Keratinocyte (primary cell): ENCODE measurements at regions not wholly inside any gene's neighbourhood (a gene's known extent, or its start where the extent isn't known, plus 50 kb on each side); places are given as distances from the start of the nearest gene placed in this dataset.

Experiments used
- DNase-seq: peaks from one replicate; pipeline ENCODE4 v3.0.0-alpha.2; 2011; ENCODE audit warnings: low read depth, missing footprints, low spot score
- FAIRE-seq: peaks from 2 replicates; lab custom pipeline; 2011; peaks lifted over from hg19 to GRCh38; lab: Jason Lieb, UNC
- H2AFZ ChIP-seq: 2 replicates; pipeline ENCODE4 v1.6.0; 2012; ENCODE audit warnings: low read length, control low read depth, inconsistent platforms; ENCODE audit not compliant: control insufficient read depth
- H3K27ac ChIP-seq: 2 replicates; pipeline ENCODE4 v1.5.1; 2011; ENCODE audit warnings: low read length; ENCODE audit not compliant: control insufficient read depth, insufficient read depth
- H3K27me3 ChIP-seq: 3 replicates; pipeline ENCODE4 v1.6.0; 2011; ENCODE audit warnings: low read length; ENCODE audit not compliant: control insufficient read depth, insufficient read depth; ENCODE audit errors: extremely low read depth
- H3K36me3 ChIP-seq, 2 experiments: 2 replicates in 1 of 2; 3 replicates in 1 of 2; pipeline ENCODE4 v1.5.1; 2011; ENCODE audit warnings: low read length in 2 of 2, mild to moderate bottlenecking in 1 of 2; ENCODE audit not compliant: control insufficient read depth in 2 of 2, insufficient read depth in 2 of 2; ENCODE audit errors: extremely low read depth in 1 of 2
- H3K4me1 ChIP-seq: 3 replicates; pipeline ENCODE4 v1.5.1; 2011; ENCODE audit warnings: low read length; ENCODE audit not compliant: control insufficient read depth, insufficient read depth; ENCODE audit errors: extremely low read depth
- H3K4me2 ChIP-seq: 3 replicates; pipeline ENCODE4 v1.6.0; 2011; ENCODE audit warnings: low read depth, low read length; ENCODE audit not compliant: control insufficient read depth, insufficient read depth; ENCODE audit errors: extremely low read depth
- H3K4me3 ChIP-seq, 3 experiments: fragments of 200-600 bp in 1 of 3; sonication (generic) in 1 of 3; 2 replicates in 2 of 3; 3 replicates in 1 of 3; pipeline ENCODE4 v1.5.1; 2011 to 2016; ENCODE audit warnings: low read length in 3 of 3, mild to moderate bottlenecking in 3 of 3, control low read depth in 2 of 3, inconsistent platforms in 1 of 3, low read depth in 1 of 3, mixed read lengths in 1 of 3, mixed run types in 1 of 3, moderate library complexity in 1 of 3; ENCODE audit not compliant: control insufficient read depth in 2 of 3, insufficient read depth in 2 of 3; ENCODE audit errors: extremely low read depth in 1 of 3
- H3K79me2 ChIP-seq: 2 replicates; pipeline ENCODE4 v1.6.0; 2012; ENCODE audit warnings: low read length; ENCODE audit not compliant: control insufficient read depth, insufficient read depth
- H3K9ac ChIP-seq: 3 replicates; pipeline ENCODE4 v1.6.0; 2011; ENCODE audit warnings: low read length; ENCODE audit not compliant: control insufficient read depth, insufficient read depth; ENCODE audit errors: extremely low read depth
- H3K9me1 ChIP-seq: 3 replicates; pipeline ENCODE4 v1.6.0; 2011; ENCODE audit warnings: low read length; ENCODE audit not compliant: control insufficient read depth, insufficient read depth; ENCODE audit errors: extremely low read depth
- H3K9me3 ChIP-seq: 2 replicates; pipeline ENCODE4 v1.5.1; 2012; ENCODE audit warnings: low read depth, low read length; ENCODE audit not compliant: control insufficient read depth
- H4K20me1 ChIP-seq: 3 replicates; pipeline ENCODE4 v1.6.0; 2011; ENCODE audit warnings: low read length; ENCODE audit not compliant: control insufficient read depth, insufficient read depth; ENCODE audit errors: extremely low read depth
- CTCF ChIP-seq, 3 experiments: IDR thresholded peaks in 1 of 3; conservative IDR thresholded peaks in 1 of 3; optimal IDR thresholded peaks in 1 of 3; 2 replicates in 2 of 3; 3 replicates in 1 of 3; pipeline versions ENCODE3 to v1.5.1; 2011; ENCODE audit warnings: low read length in 3 of 3, mild to moderate bottlenecking in 3 of 3, moderate library complexity in 2 of 3, control low read depth in 1 of 3, inconsistent platforms in 1 of 3; ENCODE audit not compliant: insufficient read depth in 2 of 3; ENCODE audit errors: extremely low read depth in 1 of 3
- EZH2 ChIP-seq: IDR thresholded peaks from one replicate; pipeline ENCODE4 v1.6.1; 2012; ENCODE audit warnings: inconsistent platforms, mild to moderate bottlenecking, low read length, moderate library complexity
- dilution Hi-C: fragments of 300-500 bp; cut with MboI; formaldehyde crosslinking; loops from one replicate; pipeline ENCODE4 v1.7.0; 2020; ENCODE audit warnings: low sequenced_read_pairs; ENCODE audit not compliant: extremely low pct_ligation_motif_present

- FAIRE-seq: no peak
These were observed 238.2 kb downstream of the ERMARD start for GRCh38 chr6:169989594-169989993.

DNA sequence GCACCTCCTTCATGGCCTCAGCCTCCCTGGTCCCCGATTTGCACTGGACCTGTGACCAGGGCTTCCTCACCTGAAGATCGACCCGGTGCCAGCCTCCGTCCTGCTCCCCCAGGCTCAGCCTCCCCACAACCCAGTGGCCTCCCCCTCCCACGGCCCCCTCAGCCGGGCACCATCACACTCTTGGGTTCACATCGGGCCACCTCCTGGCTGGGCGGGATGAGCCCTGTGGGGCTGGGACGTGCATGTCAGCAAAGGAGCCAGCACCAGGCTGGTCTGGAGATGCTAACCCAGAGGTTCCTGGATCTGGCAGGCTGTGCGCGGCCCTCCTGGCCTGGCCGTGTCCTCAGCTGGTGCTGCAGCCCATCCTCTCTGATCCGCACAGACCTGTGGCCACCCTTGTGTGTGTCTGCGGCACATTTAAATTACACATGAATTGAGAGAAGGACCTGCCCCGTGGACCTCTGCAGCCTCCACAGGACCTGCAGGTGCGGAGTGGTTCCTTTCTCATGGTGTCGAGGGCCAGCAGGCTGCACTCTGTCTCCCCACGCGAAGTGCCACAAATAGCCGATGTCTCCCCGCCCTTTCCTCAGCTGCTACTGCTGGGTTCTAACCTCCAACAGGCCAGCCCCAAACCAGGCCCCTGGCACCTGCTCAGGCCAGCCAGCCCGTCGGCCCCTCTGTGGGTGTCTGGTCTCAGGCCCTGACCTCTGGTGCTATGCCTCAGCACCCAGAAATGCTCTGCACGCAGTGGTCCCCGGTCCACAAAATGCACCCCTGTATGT lies 237.5 kb downstream of the ERMARD start:
- H3K27ac ChIP-seq: no peak overlapping the region
- H3K9me1 ChIP-seq: no peaks in the 10 kb centered on the region
- DNase-seq (no peak), FAIRE-seq (no peak)
- H3K4me3 ChIP-seq: no peak overlapping the region
- H3K4me1 ChIP-seq: no peaks in the 10 kb centered on the region
- H3K9me3 ChIP-seq: no peaks in the 10 kb centered on the region
- no peaks in the 10 kb centered on the region for H3K79me2 ChIP-seq
- no peak for TF ChIP-seq CTCF (optimal IDR thresholded peaks at IDR 0.05 in 1 of 3, IDR thresholded peaks at IDR 0.05 in 1 of 3, conservative IDR thresholded peaks at IDR 0.05 in 1 of 3; ENCODE audit: extremely low read depth in 1 of 3, insufficient read depth in 2 of 3, low read length in 3 of 3)
- TF ChIP-seq EZH2: no peak
- no peak overlapping the region for H3K4me2 ChIP-seq
- dilution Hi-C loops: no loop called here
- H3K27me3 ChIP-seq: no peaks in the 10 kb centered on the region
- H4K20me1 ChIP-seq: no peaks in the 10 kb centered on the region
- H3K36me3 ChIP-seq: no peaks in the 10 kb centered on the region
- H2AFZ ChIP-seq: no peak overlapping the region
- H3K9ac ChIP-seq: no peak overlapping the region

More at GRCh38 chr6:169989594-169989993, 238.2 kb downstream of the ERMARD start:
- no peaks in the 10 kb centered on the region for H3K9me3 ChIP-seq
- H3K9me1 ChIP-seq: no peaks in the 10 kb centered on the region
- H3K4me3 ChIP-seq: no peak overlapping the region
- H3K27me3 ChIP-seq: no peaks in the 10 kb centered on the region
- no peak for DNase-seq
- no peaks in the 10 kb centered on the region for H3K4me1 ChIP-seq
- H3K36me3 ChIP-seq: no peaks in the 10 kb centered on the region
- TF ChIP-seq CTCF (optimal IDR thresholded peaks at IDR 0.05 in 1 of 3, IDR thresholded peaks at IDR 0.05 in 1 of 3, conservative IDR thresholded peaks at IDR 0.05 in 1 of 3; ENCODE audit: extremely low read depth in 1 of 3, insufficient read depth in 2 of 3, low read length in 3 of 3) (no peak), EZH2 (no peak)
- no peak overlapping the region for H2AFZ ChIP-seq
- H4K20me1 ChIP-seq: no peaks in the 10 kb centered on the region
- dilution Hi-C loops: no loop called here
- H3K9ac ChIP-seq: no peak overlapping the region
- no peak overlapping the region for H3K27ac ChIP-seq
- no peak overlapping the region for H3K4me2 ChIP-seq
- H3K79me2 ChIP-seq: no peaks in the 10 kb centered on the region
